ENCODE measurements at regions not wholly inside any gene's neighbourhood (a gene's known extent, or its start where the extent isn't known, plus 50 kb on each side); places are given as distances from the start of the nearest gene placed in this dataset.

DNA sequence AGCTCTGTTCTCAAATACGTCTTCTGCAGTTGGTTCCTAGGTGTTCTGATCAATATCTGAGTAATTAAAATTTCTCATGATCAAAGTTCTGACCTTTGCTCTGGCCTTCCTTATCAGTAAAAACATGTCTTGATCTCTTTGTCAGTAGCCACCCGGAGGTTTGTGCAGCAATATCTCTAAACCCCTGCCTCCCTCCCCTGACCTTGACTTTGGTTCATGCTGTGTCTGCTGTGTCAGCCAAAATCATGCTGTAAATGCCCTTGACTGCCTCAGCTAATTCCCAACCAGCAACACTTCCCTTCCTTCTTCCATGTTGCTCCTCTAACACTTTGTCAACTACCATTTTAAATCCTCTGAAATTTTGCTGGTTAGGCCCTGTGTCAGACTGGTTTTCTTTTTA, 424.7 kb downstream of the FAM181B start:
- TF ChIP-seq POLR2A (IDR thresholded peaks at IDR 0.05; ENCODE audit: control extremely low read depth in 1 of 2, low read depth in 2 of 2, low read length in 2 of 2) (no peak), KDM5A (IDR thresholded peaks at IDR 0.05; ENCODE audit: low read length) (no peak), JUND (IDR thresholded peaks at IDR 0.05; ENCODE audit: low read length) (no peak), SAP30 (IDR thresholded peaks at IDR 0.05; ENCODE audit: insufficient read depth, insufficient replicate concordance, low read length) (no peak), EP300 (IDR thresholded peaks at IDR 0.05; ENCODE audit: borderline replicate concordance in 1 of 2, low read depth in 2 of 2, low read length in 2 of 2) (no peak)
- TF ChIP-seq, protein P1, sequence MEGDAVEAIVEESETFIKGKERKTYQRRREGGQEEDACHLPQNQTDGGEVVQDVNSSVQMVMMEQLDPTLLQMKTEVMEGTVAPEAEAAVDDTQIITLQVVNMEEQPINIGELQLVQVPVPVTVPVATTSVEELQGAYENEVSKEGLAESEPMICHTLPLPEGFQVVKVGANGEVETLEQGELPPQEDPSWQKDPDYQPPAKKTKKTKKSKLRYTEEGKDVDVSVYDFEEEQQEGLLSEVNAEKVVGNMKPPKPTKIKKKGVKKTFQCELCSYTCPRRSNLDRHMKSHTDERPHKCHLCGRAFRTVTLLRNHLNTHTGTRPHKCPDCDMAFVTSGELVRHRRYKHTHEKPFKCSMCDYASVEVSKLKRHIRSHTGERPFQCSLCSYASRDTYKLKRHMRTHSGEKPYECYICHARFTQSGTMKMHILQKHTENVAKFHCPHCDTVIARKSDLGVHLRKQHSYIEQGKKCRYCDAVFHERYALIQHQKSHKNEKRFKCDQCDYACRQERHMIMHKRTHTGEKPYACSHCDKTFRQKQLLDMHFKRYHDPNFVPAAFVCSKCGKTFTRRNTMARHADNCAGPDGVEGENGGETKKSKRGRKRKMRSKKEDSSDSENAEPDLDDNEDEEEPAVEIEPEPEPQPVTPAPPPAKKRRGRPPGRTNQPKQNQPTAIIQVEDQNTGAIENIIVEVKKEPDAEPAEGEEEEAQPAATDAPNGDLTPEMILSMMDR (IDR thresholded peaks at IDR 0.05; ENCODE audit: control extremely low read depth in 1 of 3, insufficient read depth in 1 of 3, low read depth in 1 of 3, low read length in 3 of 3), result no peak
- TF ChIP-seq, protein P2, sequence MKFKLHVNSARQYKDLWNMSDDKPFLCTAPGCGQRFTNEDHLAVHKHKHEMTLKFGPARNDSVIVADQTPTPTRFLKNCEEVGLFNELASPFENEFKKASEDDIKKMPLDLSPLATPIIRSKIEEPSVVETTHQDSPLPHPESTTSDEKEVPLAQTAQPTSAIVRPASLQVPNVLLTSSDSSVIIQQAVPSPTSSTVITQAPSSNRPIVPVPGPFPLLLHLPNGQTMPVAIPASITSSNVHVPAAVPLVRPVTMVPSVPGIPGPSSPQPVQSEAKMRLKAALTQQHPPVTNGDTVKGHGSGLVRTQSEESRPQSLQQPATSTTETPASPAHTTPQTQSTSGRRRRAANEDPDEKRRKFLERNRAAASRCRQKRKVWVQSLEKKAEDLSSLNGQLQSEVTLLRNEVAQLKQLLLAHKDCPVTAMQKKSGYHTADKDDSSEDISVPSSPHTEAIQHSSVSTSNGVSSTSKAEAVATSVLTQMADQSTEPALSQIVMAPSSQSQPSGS (IDR thresholded peaks at IDR 0.05; ENCODE audit: low read length), result no peak
- TF ChIP-seq, protein P3, sequence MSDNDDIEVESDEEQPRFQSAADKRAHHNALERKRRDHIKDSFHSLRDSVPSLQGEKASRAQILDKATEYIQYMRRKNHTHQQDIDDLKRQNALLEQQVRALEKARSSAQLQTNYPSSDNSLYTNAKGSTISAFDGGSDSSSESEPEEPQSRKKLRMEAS (IDR thresholded peaks at IDR 0.05), result no peak

Data from H1 (cell line).